ENCODE measurements at regions not wholly inside any gene's neighbourhood (a gene's known extent, or its start where the extent isn't known, plus 50 kb on each side); places are given as distances from the start of the nearest gene placed in this dataset.

- POLR2A ChIA-PET (ENCODE audit: partially characterized antibody): no interaction called here
- no peaks in the 10 kb centered on the region for H3K27me3 ChIP-seq (replicated peaks in 1 of 4; ENCODE audit: control insufficient read depth in 3 of 4, extremely low read depth in 1 of 4, insufficient read depth in 3 of 4, low read length in 3 of 4)
- H3K79me2 ChIP-seq (ENCODE audit: control insufficient read depth in 1 of 2, insufficient read depth in 2 of 2, low read length in 2 of 2): no peaks in the 10 kb centered on the region
- no peak overlapping the region for H3K56ac ChIP-seq (replicated peaks; ENCODE audit: insufficient read length, low read depth, low read length)
- no peaks in the 10 kb centered on the region for H3K36me3 ChIP-seq (ENCODE audit: control insufficient read depth in 2 of 4, insufficient read depth in 4 of 4, low read length in 3 of 4)
- no peak overlapping the region for H3K4me2 ChIP-seq (ENCODE audit: insufficient read depth in 1 of 2, low read depth in 2 of 2, low read length in 2 of 2)
- no peak overlapping the region for H2BK20ac ChIP-seq (ENCODE audit: low read length)
- H2BK12ac ChIP-seq (ENCODE audit: low read depth, low read length): no peak overlapping the region
- H2AFZ ChIP-seq (ENCODE audit: low read length): no peak overlapping the region
- H3K23me2 ChIP-seq (ENCODE audit: low read depth, low read length): no peaks in the 10 kb centered on the region
- no peak for DNase-seq (ENCODE audit: low read depth in 1 of 2, low spot score in 2 of 2)
- no peak overlapping the region for H4K91ac ChIP-seq (replicated peaks; ENCODE audit: insufficient read length, low read length)
- TF ChIP-seq SIRT6 (IDR thresholded peaks at IDR 0.05; ENCODE audit: low read length) (no peak), TAF7 (optimal IDR thresholded peaks at IDR 0.05; ENCODE audit: borderline replicate concordance, low read depth, low read length) (no peak), SAP30 (IDR thresholded peaks at IDR 0.05; ENCODE audit: insufficient read depth, insufficient replicate concordance, low read length) (no peak), RAD21 (IDR thresholded peaks at IDR 0.05 in 1 of 2, conservative IDR thresholded peaks at IDR 0.05 in 1 of 2; ENCODE audit: low read depth in 2 of 2, low read length in 2 of 2) (no peak), CBX8 (IDR thresholded peaks at IDR 0.05; ENCODE audit: borderline replicate concordance, low read depth, low read length) (no peak), RNF2 (IDR thresholded peaks at IDR 0.05; ENCODE audit: borderline replicate concordance, low read depth, low read length, missing control alignments, poor library complexity, severe bottlenecking) (no peak), KDM1A (IDR thresholded peaks at IDR 0.05; ENCODE audit: borderline replicate concordance, low read length) (no peak), RXRA (IDR thresholded peaks at IDR 0.05; ENCODE audit: insufficient read depth, low read depth, low read length) (no peak), BRCA1 (IDR thresholded peaks at IDR 0.05; ENCODE audit: low read depth, low read length) (no peak), CHD2 (IDR thresholded peaks at IDR 0.05; ENCODE audit: low read length) (no peak), SP1 (IDR thresholded peaks at IDR 0.05; ENCODE audit: low read depth, low read length) (no peak), CEBPB (IDR thresholded peaks at IDR 0.05; ENCODE audit: low read depth, low read length) (no peak), POU5F1 (IDR thresholded peaks at IDR 0.05; ENCODE audit: low read depth, low read length) (no peak), MAX (IDR thresholded peaks at IDR 0.05) (no peak)
- no peak overlapping the region for H3K23ac ChIP-seq (ENCODE audit: insufficient read length)
- no peaks in the 10 kb centered on the region; a peak in 1 of 4 replicates for H3K9me3 ChIP-seq (ENCODE audit: insufficient read depth in 2 of 2, low read depth in 1 of 2, low read length in 1 of 2)
- H4K20me1 ChIP-seq (replicated peaks in 1 of 2; ENCODE audit: control insufficient read depth in 1 of 2, insufficient read depth in 2 of 2, low read length in 2 of 2): no peaks in the 10 kb centered on the region
- no peak overlapping the region for H3K9ac ChIP-seq (replicated peaks in 1 of 4; ENCODE audit: extremely low read depth in 1 of 4, low read depth in 3 of 4, low read length in 3 of 4)
- no peak overlapping the region for H2BK120ac ChIP-seq (replicated peaks; ENCODE audit: low read depth, low read length)
- H4K5ac ChIP-seq (ENCODE audit: insufficient read length, low read depth, low read length): no peak overlapping the region
- 96% methylated on average over 2 of the region's 2 CpGs; no CpG with 5 or more reads in 1 of the 2 experiments for WGBS, 2 experiments (ENCODE audit: extremely low coverage in 1 of 2, insufficient coverage in 1 of 2, insufficient read length in 1 of 2, insufficient replicate concordance in 2 of 2, low coverage in 1 of 2, low lambda C conversion rate in 2 of 2, missing lambda C conversion rate in 1 of 2)
- no peaks in the 10 kb centered on the region for H3K4me1 ChIP-seq (replicated peaks in 1 of 4; ENCODE audit: control insufficient read depth in 3 of 4, insufficient read depth in 4 of 4, low read length in 3 of 4)
- FAIRE-seq: no peak
- H3K27ac ChIP-seq (ENCODE audit: low read depth, low read length): no peak overlapping the region
- no peaks in the 10 kb centered on the region for H3K79me1 ChIP-seq (ENCODE audit: low read depth, low read length)
- no peak overlapping the region for H2BK15ac ChIP-seq (ENCODE audit: low read length)
- H3K4me3 ChIP-seq (ENCODE audit: extremely low read depth in 1 of 4, insufficient read depth in 2 of 4, low read depth in 3 of 4, low read length in 4 of 4): no peak overlapping the region
- no peak overlapping the region for H3K4ac ChIP-seq (replicated peaks; ENCODE audit: insufficient read length, low read depth, low read length)
- H3K18ac ChIP-seq (ENCODE audit: extremely low read depth, low read length): no peak overlapping the region
- H4K8ac ChIP-seq (ENCODE audit: extremely low read depth, insufficient read depth, low read length): no peak overlapping the region
- H3K14ac ChIP-seq (ENCODE audit: insufficient read length): no peak overlapping the region
- no peak overlapping the region for H2BK5ac ChIP-seq (ENCODE audit: low read depth, low read length)
- H2AK5ac ChIP-seq (ENCODE audit: low read depth, low read length): no peak overlapping the region
- CTCF ChIA-PET (ENCODE audit: partially characterized antibody): no interaction called here
These were observed 361.3 kb upstream of the MMS22L start for GRCh38 chr6:97644353-97644752.
